ENCODE measurements at regions not wholly inside any gene's neighbourhood (a gene's known extent, or its start where the extent isn't known, plus 50 kb on each side); places are given as distances from the start of the nearest gene placed in this dataset.

DNA sequence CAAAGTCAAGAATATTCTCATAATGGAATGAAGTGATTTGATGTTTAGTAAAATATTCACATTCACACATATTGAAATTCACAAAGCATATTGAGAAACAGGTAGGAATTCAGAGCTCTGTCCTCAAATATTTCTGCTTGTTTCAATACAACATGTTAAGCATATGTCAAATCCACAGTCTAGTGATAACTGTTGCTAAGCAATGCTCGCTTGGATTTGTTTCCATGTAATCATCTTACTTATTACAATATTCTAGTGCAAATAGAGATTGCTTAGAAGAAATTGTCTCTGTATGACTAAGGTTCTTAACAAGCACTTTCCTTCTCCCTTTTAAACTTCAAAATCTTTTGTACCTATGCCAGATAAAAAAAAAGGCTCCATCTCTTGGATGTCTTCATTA is 995.7 kb downstream of the CDH18 start:
- Mint-ChIP-seq H3K27ac (ENCODE audit: unreplicated experiment) (no peak overlapping the region), H3K9me3 (ENCODE audit: unreplicated experiment) (no peaks in the 10 kb centered on the region), H3K4me1 (ENCODE audit: low read depth, unreplicated experiment) (no peaks in the 10 kb centered on the region), H3K4me3 (ENCODE audit: unreplicated experiment) (no peak overlapping the region), H3K36me3 (ENCODE audit: unreplicated experiment) (no peaks in the 10 kb centered on the region), H3K27me3 (ENCODE audit: unreplicated experiment) (peaks cover 2% of the 10 kb centered on the region)
- TF ChIP-seq CTCF (IDR thresholded peaks at IDR 0.05; ENCODE audit: partially characterized antibody, unreplicated experiment), result no peak
- DNase-seq, result no peak

DNA sequence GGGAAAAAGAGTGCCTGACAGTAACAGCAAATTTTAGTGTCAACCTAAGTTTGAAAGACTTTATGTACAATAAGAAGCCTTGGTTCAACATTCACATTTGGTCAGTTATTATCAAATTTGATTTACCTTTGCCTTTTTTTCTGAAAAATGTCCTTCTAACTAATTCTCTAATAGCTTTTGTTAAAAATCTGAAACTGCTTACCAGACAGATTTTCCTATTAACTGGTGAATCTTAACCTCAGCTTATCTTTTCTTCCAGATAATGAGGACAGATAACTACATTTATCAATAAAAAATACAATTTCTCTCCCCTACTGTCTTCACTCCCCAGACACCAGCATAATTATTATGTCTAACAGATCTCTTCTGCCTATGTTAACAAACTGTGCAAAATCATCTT is 988.5 kb downstream of the CDH18 start:
- TF ChIP-seq CTCF (IDR thresholded peaks at IDR 0.05; ENCODE audit: partially characterized antibody, unreplicated experiment), result no peak
- Mint-ChIP-seq H3K36me3 (ENCODE audit: unreplicated experiment) (no peaks in the 10 kb centered on the region), H3K27ac (ENCODE audit: unreplicated experiment) (no peak overlapping the region), H3K27me3 (ENCODE audit: unreplicated experiment) (no peaks in the 10 kb centered on the region), H3K9me3 (ENCODE audit: unreplicated experiment) (no peaks in the 10 kb centered on the region), H3K4me1 (ENCODE audit: low read depth, unreplicated experiment) (no peaks in the 10 kb centered on the region), H3K4me3 (ENCODE audit: unreplicated experiment) (no peak overlapping the region)
- DNase-seq, result no peak

DNA sequence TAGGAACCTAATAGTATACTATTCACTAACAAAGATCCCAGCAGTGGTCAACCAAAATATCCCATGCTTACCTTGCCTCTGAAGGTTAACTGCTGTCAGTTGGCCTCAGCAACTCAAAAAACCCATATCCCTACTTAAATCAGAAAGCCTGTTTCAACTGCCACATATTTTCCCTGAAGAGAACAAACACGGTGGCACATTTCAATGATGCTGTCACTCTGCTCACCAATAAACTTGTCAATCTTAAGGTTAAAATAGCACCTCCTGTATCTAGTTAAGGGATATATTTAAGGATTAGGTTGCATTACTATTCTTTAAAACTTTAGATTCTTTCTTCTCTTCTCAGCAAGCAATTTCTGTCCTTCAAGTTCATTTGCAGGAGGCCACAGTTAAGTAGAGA is 986.9 kb downstream of the CDH18 start:
- Mint-ChIP-seq H3K9me3 (ENCODE audit: unreplicated experiment) (no peaks in the 10 kb centered on the region), H3K27ac (ENCODE audit: unreplicated experiment) (no peak overlapping the region), H3K36me3 (ENCODE audit: unreplicated experiment) (no peaks in the 10 kb centered on the region), H3K27me3 (ENCODE audit: unreplicated experiment) (no peaks in the 10 kb centered on the region), H3K4me3 (ENCODE audit: unreplicated experiment) (no peak overlapping the region), H3K4me1 (ENCODE audit: low read depth, unreplicated experiment) (no peaks in the 10 kb centered on the region)
- no peak for TF ChIP-seq CTCF (IDR thresholded peaks at IDR 0.05; ENCODE audit: partially characterized antibody, unreplicated experiment)
- DNase-seq, result no peak

GRCh38 chr5:19001539-19001938 is 986.5 kb downstream of the CDH18 start:
- Mint-ChIP-seq H3K27me3 (ENCODE audit: unreplicated experiment) (no peaks in the 10 kb centered on the region), H3K9me3 (ENCODE audit: unreplicated experiment) (no peaks in the 10 kb centered on the region), H3K4me3 (ENCODE audit: unreplicated experiment) (no peak overlapping the region), H3K36me3 (ENCODE audit: unreplicated experiment) (no peaks in the 10 kb centered on the region), H3K27ac (ENCODE audit: unreplicated experiment) (no peak overlapping the region), H3K4me1 (ENCODE audit: low read depth, unreplicated experiment) (no peaks in the 10 kb centered on the region)
- TF ChIP-seq CTCF (IDR thresholded peaks at IDR 0.05; ENCODE audit: partially characterized antibody, unreplicated experiment), result no peak
- no peak for DNase-seq

DNA sequence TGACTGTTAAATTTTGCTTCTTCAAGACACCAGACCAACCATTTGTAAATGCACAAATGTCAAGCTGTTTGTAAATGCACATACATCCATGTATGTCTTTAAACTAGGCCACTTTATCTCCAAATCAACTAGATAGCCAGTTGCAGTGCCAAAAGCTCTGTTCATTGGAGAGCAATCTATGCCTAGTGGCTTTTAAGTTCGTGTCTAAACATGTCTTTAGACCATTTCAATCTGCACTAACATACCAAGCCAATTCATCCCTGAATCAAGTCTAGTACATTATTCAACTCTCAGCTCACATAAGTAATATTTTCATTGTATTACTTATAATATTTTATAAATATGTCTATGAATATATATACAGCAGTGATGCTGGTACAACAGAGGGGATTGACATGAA is 985.9 kb downstream of the CDH18 start:
- H3K27ac Mint-ChIP-seq (ENCODE audit: unreplicated experiment), result no peak overlapping the region
- H3K4me3 Mint-ChIP-seq (ENCODE audit: unreplicated experiment), result no peak overlapping the region
- H3K4me1 Mint-ChIP-seq (ENCODE audit: low read depth, unreplicated experiment), result no peaks in the 10 kb centered on the region
- no peak for TF ChIP-seq CTCF (IDR thresholded peaks at IDR 0.05; ENCODE audit: partially characterized antibody, unreplicated experiment)
- DNase-seq, result no peak
- H3K9me3 Mint-ChIP-seq (ENCODE audit: unreplicated experiment), result no peaks in the 10 kb centered on the region
- no peaks in the 10 kb centered on the region for H3K36me3 Mint-ChIP-seq (ENCODE audit: unreplicated experiment)
- H3K27me3 Mint-ChIP-seq (ENCODE audit: unreplicated experiment), result no peaks in the 10 kb centered on the region

Data from glutamatergic neuron (in vitro differentiated cells).